GM04503 (cell line): ENCODE measurements at regions not wholly inside any gene's neighbourhood (a gene's known extent, or its start where the extent isn't known, plus 50 kb on each side); places are given as distances from the start of the nearest gene placed in this dataset.

ENCODE experiments used
- DNase-seq: peaks from one replicate; pipeline ENCODE4 v3.0.0-alpha.2; 2012; ENCODE audit warnings: low read depth

DNA sequence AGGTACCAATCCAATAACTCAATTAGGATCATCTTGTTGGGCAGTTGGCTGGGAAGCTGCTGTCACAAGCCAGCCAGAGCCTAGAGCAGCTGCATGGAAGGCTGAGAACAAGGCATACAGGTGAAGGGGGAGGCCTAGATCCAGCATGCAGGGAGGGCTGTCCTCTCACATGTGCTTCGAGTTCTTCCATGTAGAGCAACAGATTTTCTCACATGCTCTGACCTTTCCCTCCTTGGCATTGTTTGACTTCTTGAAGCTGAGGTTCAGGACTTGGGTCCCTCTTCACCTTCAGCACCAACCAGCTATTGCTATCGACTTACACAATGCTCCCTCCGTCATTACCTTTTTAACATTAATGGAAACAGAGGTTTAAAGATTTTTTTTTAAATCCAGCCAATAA lies 257.7 kb downstream of the ATG4C start:
- DNase-seq: no peak

- DNase-seq: no peak
Measured at GRCh38 chr1:63042278-63042677, 258.3 kb downstream of the ATG4C start.

DNA sequence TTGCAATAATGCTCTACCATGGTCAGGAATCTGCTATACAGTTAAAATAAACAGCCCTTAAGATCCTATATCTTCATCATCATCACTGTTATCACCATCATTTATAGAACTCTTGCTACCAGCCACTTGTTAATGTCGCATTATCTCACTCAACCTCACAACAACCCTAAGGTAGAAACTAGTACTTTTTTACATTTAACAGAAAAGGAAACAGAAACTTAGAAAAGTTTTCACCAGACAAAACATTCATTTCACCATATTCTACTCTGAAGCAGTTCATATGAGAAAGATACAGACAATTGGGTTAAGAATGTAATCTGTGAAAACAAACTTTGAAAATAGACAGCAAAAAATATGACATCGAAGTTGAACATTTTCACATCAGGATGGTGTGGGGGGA lies 262.6 kb downstream of the ATG4C start:
- no peak for DNase-seq

DNA sequence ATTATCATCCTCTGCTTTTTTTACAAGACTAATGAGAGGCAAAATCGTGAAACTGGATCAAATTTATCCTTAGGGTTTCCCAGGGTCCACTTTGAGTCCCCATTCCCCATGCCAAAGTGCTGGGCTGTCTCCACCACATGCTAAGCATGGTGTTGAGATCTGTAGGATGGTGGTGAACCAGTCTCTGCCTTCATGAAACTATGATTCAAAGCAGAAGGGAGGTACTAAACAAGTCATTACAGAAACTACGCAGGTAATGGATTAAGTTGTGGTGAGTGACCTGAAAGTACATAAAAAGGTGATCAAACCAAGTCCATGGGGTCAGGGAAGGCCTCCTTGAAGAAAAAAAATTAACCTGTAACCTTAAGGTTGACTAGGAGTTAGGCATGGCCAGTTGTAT lies 265.2 kb downstream of the ATG4C start:
- no peak for DNase-seq

DNA sequence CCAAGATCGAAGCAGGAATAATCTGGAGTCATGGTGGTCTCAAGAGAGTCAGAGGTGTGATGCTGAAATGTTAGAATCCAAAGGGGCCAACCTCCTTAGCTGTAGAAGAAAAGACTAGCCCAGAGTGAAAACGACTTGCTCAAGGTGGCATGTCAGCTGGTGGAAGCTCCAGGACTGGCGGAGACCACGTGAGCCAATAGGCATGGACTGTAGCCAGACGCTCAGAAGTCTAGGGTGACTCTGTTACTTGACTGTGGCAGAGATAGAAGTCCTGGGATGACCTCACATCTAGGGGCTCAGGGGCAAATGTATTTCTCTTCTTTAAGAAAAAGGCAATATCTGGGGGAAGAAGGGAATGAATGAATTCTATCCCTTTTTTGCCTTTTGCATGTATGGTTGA lies 267.4 kb downstream of the ATG4C start:
- no peak for DNase-seq

DNA sequence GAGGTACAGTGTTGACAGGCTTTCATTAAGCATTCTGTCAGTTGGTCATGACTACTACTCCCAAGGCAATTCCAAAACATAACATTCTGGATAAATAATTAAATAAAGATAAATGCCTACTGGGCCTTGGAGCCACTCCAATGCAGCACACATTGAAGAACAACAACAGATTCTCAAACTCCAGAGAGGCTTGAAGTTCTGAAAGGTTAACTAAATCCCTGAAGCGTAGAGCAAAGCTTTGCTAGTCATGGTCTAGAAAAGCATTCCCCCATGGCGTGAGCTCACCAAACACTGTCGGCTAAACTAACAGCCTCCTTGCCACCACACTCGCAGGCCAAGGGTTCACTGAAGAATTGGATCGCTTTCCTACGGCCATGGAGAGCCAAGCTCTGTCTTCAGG lies 268.0 kb downstream of the ATG4C start:
- DNase-seq: no peak

DNA sequence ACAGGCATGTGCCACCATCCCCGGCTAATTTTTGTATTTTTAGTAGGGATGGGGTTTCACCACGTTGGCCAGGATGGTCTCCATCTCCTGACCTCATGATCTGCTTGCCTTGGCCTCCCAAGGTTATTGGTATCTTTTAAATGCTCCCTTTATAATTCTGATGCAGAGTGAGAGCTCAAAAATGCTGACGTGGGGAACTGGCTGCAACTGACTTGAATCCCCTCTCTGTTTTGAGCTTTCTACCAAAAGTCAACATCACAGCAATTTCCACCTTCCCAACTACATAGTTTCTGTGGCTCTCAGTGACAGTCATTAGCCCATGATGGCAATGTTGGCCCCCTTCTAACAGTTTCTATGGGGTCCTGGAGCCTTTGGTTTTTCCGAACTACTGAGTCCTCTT lies 268.2 kb upstream of the FOXD3 start:
- DNase-seq: no peak

GRCh38 chr1:63063367-63063766 lies 259.0 kb upstream of the FOXD3 start:
- DNase-seq: no peak

- DNase-seq: no peak
Measured at GRCh38 chr1:63064135-63064534, 258.2 kb upstream of the FOXD3 start.

- DNase-seq: no peak
Measured at GRCh38 chr1:63068626-63069025, 253.7 kb upstream of the FOXD3 start.

- DNase-seq: no peak
Measured at GRCh38 chr1:63069214-63069613, 253.2 kb upstream of the FOXD3 start.

DNA sequence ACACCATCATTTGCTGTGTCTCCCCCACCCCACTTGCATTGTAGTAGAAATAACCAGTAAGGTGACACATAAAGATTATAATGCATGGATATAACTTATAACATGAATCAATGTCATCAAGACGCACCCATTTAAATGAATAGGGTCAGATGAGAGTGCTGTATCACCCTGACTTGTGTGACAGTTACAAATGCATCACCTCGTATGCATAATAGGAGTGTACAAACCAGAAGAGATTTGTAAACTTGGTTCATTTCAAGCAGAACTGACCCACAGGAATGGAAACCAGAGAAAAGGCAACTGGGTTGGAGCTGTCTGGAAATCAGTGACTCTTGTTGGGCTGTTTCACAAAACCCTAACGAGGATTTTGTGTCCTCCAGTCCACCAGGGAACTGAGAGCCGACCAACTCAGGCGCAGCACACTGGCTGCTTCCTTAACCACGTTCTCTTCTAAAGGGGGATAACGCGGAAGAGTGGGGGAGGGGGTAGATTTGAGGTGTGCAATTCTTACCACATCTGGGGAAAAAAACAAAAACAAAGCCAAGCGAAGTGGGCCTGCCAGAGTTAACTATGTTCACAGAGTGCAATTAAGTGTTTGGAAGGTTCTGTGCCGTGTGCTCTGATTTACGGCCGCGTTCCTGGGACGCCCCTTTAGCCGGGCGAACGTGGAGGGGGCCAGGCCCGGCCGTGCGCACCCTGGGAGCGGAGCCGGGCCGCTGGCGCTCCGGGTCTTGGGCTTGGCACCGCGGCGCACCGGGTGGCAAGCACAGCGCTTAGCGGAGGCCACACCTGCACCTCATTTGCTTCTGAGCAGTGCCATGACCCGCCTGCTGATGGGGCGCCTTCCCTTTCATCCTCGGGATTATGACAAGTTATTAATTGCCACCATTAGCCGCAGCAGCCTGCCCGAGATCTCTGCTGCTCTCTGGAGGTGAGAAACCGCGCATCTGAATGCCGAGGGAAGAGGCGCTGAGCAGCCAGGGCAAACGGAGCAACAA lies 248.8 kb upstream of the FOXD3 start:
- no peak for DNase-seq

GRCh38 chr1:63074321-63074720 lies 248.0 kb upstream of the FOXD3 start:
- no peak for DNase-seq

DNA sequence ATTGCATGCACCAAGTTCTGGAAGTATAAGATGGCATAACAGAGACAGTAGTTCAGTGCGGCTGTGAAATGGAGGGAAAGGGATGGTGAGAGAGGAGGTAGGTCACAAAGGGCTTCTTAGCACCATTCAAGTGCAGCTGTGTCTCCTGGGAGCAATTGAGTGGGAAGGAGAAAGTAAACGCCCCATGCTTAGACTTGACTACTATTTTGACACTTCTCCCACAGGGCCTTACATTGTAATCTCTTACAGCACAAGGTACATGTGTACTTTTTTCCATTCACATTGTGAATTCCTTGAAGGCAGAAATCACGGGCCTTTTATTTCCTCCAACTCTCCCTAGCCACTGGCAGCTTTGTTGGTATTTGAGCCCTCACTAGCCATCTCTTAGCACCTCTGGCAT lies 239.6 kb upstream of the FOXD3 start:
- no peak for DNase-seq

DNA sequence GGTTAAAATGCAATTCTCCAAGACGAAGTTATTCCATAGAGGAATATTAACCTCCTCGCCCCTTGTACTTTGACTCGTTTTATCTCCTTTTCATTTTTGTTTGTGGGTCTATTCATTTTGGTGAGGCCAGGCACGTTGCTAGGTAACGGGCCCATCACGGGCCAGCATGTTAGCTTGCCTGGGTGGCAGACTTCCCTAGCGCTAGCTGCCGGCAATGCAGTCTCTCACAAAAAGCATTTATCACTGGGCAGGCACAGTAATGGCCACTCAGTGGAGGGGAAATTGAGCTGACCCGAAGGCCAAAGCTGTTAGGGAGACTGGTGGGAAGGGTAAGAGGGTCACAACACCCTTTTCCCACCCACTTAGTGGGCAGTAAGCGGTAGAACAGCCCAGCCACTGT lies 234.4 kb upstream of the FOXD3 start:
- no peak for DNase-seq

- DNase-seq: no peak
Measured at GRCh38 chr1:63099188-63099587, 223.2 kb upstream of the FOXD3 start.

- no peak for DNase-seq
Measured at GRCh38 chr1:63101336-63101735, 221.0 kb upstream of the FOXD3 start.

- no peak for DNase-seq
Measured at GRCh38 chr1:63103682-63104081, 218.7 kb upstream of the FOXD3 start.

DNA sequence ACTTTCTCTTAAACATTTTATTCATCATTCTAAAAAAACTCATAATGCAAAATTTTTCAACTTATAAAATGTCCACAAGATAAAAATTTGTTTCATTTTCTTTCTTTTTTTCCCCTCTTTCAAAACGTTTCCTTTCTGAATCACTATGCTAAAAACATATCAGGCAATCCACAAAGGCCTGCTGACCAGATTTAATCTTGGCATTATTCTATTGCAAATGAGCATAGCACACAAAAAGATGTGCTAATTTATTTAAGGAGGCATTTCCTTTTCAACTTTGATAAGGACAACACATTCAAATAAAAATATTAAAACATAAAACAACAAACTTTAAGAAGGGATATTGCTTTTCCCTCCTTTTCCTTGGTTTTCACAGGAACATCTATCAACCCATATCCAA lies 215.3 kb upstream of the FOXD3 start:
- no peak for DNase-seq

DNA sequence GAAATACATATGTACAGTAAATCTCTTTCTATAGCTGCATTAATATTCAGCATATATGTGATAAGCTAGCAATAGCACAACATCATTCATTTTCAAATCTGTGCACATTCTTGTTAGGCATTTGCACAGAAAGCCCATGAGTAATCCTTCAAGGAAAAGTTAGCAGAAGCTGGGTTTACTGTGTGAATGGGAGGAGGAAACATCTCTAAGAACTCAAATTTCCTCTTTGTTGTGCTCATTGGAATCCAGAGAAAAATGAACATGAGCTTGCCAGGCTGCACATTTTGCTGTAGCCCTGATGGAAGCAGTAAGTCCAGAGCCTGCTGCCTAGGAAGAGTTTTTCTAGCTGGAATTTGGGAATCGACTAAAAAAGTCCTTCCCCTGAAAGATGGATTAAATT lies 214.2 kb upstream of the FOXD3 start:
- DNase-seq: no peak

DNA sequence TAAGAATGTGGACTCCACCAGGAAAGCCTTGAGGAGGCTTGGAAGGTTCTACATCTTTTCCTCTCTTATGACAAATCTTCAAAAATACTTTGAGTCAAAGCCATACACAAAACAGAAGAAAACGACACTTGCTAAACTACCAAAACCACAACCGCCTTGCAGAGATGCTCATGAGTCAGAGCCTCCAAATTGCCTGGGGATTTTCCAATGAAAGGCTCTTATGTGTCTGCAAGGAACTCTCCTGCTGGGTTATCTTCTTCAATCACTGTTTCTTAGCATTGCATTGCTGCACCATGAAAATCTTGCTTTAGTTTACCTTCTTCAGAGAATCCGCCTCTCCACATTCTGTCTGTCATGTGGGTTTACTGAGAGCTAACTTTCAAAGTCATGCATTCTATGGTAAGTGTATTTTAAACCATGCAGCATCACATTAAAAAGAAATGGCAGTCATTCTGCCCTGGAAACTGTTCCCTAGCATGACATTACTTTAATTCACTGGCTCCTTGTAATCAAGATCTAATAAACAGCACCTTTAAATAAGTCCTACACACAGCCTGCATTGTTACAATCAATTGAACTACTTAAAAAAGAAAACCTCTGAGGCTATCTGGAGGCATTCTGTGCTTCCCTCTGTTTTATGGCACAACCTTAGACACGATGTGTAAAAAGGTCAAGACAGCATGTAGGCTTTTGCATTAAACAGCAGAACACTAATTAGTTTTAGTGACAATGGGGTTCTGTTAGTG lies 210.0 kb upstream of the FOXD3 start:
- peak; percentile 37 for DNase-seq

DNA sequence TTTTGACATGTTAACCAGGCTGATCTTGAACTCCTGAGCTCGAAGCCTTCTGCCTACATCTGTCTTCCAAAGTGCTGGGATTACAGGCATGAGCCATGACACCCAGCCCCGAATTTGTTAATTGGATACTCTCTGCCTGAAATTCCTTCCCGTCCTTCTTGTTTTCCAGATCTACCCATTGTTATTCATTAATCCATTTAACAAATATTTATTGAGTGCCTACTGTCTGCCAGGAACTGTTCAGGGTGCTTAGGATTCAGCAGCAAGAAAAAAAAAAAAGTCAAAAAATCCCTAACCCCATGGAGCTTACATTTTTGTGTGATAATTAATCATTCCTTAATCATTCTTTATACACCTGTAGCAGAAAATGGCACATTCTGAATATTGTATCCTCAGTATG lies 206.8 kb upstream of the FOXD3 start:
- no peak for DNase-seq

DNA sequence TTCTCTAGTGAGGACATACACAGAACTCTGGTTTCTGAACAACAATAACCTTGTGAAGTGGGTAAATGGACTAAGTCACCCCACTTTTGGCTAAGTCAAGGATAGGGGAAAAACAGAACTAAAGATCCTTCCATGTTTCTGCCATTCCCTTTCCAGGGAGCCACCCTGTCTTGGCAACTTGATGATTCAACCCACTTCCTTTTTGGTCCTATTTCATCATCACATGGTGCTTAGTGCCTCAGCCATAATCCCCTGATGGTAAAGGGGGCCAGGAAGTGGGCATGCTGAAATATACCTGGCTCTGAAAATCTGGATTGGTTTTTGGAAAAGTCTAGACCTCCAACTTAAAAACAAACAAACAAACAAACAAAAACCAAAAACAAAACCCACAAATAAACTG lies 206.4 kb upstream of the FOXD3 start:
- DNase-seq: no peak
